NCI-H1930 (cell line): ENCODE measurements at regions not wholly inside any gene's neighbourhood (a gene's known extent, or its start where the extent isn't known, plus 50 kb on each side); places are given as distances from the start of the nearest gene placed in this dataset.

ENCODE experiments used
- DNase-seq, 2 experiments: peaks; one replicate each; lab custom pipeline; 2025; lab: John Stamatoyannopoulos, UW

DNA sequence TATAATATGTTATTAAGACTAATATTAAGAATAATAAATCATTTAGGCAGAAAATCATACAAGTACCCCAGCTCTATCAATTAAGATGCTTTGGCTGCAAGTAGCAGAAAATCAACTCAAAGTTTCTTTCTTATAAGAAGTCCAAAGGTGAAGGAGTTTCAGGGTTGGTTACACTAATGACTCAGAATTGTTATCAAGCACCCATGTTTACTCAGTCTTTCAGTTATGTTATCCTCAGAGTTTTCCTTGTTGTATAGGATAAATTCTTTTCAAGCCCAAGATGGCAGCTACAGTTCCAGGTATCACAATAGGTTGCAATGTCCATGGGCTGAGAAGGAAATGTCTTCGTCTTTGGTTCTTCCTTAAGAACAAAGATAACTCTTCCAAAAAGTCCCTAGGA, 163.6 kb downstream of the TNFSF18 start:
- no peak for DNase-seq

GRCh38 chr1:172893146-172893841, 157.4 kb downstream of the TNFSF18 start:
- DNase-seq, result no peak

GRCh38 chr1:172894349-172895049, 156.2 kb downstream of the TNFSF18 start:
- DNase-seq, result no peak

- DNase-seq, result no peak
Measured at GRCh38 chr1:172895050-172895460, 155.7 kb downstream of the TNFSF18 start.

DNA sequence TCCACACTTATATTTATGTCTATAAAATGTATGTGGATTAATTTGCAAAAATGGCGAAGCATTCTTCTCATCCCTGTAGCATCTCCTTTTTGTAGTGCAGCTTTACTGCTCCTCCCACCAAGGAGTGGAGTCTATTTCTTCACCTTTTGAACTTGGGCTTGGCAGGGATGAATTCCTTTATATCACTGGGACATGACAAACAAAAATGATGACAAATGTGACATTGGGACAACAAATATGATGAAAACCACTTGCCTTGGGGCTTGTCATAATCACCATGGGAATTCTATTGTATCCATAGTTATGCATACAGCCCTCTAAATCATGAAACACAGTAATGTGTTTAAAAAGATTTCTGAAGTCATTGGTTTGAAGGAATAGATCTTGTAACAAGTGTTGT, 155.0 kb downstream of the TNFSF18 start:
- no peak for DNase-seq

DNA sequence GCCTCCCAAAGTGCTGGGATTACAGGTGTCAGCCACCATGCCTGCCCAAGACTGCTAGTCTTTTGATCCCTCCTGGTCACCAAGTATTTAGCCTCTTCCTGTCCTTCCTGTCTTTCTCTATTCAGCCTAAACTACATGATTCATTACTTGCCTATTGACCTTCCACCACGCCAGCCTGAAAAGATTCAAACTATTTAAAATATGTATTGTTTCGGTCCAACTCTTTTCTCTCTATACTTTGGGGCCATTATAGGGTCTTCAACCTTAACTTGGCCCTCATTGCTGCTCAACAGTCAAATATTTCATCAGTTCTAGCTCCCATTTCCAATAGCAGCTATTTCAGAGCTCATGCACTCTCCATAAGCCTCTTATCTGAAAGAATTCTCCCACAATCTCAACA, 153.0 kb downstream of the TNFSF18 start:
- no peak for DNase-seq

DNA sequence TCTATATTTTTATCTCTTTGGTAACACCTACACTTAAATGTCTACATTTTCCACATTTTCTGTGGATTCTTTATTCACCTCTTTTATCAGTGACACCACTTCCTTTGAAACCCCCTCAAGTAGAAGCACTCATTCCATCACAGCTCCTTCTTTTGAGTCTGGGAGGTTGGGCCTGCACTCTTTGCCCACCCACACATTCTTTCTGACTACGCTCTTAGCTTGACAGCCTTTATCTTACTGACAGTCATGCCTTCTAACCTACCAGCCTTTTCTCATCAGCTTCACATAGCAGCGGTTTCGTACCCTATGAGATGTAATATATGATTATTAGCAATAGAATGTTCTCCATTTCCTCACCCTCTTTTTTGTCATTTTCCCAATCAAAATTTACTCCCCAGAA, 151.9 kb downstream of the TNFSF18 start:
- no peak for DNase-seq

- DNase-seq, result no peak
Measured at GRCh38 chr1:172900376-172900997, 150.3 kb downstream of the TNFSF18 start.

- no peak for DNase-seq
Measured at GRCh38 chr1:172902200-172902599, 148.5 kb downstream of the TNFSF18 start.

DNA sequence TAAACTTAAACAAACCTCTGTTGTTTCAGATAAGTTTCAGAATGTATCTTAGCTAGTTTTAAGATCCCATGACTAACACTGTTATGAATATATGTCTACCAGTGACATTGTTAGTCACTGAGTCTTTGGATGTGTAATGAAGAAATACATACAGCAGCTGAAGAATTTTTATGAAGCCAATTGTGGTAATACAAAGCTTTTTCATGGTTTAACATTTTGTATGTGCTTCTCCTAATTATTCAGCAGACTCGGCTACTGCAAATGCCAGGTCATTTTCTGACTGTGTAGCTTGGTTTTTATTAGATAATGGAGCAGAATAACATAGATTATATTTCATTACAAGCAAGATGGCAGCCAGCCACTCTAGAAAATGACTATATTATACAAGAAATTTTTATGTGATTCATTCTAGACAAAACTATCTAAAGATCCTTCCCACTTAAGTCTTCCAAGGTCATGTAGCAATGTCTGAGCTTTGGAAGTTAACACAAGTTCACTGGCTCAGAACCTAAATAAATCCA, 147.8 kb downstream of the TNFSF18 start:
- DNase-seq, result no peak

- no peak for DNase-seq
Measured at GRCh38 chr1:172903581-172904220, 147.0 kb downstream of the TNFSF18 start.

DNA sequence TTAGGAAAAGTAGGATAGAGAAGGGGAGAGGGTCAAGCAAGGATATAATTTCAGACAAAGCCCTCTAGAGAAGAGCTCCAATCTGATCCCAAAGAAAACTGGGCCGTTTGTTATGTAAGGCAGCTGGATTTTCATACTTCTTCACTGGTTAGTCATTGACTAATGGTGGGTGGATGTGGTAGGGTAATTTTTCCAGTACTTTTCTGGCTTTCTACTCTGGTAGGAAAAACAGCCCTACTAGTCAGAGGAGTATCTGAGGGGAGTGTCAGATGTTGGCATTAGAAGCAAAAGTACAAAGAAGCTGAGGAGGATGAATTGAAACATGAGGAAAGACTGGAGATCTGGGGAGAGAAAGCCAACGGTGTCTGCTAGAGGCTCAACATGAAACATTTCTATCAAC, 145.3 kb downstream of the TNFSF18 start:
- no peak for DNase-seq

DNA sequence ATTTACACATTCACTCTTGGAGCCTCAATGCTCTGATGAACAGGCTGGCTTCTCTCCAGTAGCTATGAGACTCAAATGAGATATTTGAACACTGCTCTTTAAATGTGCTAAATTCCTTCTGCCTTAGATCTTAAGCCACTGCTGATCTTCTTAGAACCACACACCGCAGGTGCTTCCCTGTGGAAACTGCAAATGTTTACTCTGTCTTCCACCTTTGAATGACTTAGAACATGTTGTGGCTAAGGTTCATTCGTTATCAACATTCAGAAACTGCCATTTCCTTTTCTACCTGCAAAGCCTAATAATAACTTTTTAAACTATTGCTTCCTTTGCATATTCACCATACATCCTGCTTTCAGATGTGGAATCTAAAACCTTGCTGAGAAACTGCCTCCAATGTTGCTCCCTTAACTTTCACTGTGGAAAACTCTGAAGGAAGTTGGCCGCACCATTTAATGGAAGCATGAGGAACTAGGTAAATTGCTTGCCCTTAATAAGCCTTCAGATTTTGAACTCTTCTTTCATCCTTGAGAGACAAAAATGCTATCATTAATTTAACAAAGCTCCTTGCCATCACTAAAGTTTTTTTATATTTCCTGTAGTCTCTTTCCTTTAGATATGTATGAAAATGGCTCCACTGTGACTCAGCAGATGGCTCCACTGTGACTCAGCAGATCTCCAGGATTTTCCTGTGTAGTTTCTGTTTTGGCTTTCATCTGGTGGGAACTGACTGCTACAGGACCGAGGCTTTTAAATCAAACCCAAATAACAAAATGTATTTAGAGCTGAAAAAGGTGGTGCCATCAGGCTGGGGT, 143.8 kb downstream of the TNFSF18 start:
- no peak for DNase-seq

DNA sequence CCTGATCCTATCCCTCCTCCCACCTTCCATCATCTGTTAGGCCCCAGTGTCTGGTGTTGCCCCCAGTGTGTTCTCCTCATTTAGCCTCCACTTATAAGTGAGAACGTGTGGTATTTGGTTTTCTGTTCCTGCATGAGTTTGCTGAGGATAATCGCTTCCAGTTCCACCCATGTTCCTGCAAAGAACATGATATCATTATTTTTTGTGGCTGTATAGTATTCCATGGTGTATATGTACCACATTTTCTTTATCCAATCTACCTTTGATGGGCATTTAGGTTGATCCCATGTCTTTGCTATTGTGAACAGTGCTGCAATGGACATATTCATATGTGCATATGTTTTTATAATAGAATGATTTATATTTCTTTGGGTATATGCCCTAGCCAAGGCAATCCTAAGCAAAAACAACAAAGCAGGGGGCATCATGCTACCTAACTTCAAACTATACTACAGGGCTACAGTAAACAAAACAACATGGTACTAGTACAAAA, 142.9 kb downstream of the TNFSF18 start:
- no peak for DNase-seq

DNA sequence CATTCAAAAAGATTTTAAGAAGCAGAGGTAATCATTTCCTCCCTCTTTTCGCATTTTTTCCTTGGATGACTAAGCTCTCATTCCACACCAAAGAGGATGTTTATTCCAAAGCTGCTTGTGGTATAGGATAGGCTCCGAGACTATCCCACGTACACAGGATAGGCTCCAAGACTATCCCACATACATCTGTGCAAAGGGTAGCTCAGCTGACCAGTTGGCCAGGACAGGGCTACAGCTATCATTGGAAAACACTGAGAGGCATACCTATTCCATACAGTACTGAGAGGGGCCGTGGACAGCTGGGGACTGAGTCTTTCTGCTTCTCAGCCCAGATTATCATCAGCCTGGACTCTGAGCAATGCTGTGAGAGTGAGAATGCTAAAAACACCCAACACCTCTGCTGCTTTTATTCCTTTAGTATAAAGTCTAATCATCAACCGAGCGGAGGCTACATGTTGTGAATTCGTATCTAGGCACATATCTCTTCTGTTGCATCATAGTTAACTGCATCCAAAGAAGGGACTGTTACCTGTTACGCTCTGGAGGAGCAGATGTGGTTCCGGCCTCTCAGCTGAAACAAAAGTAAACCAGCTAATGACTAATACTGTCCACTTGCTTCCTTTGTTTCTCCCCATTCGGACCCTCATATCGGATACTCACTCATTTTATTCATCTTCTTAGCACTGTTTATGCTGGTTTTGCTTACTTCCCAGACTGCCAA, 141.0 kb downstream of the TNFSF18 start:
- DNase-seq, result no peak

GRCh38 chr1:172912765-172913260, 137.9 kb downstream of the TNFSF18 start:
- no peak for DNase-seq

GRCh38 chr1:172914501-172915144, 136.1 kb downstream of the TNFSF18 start:
- DNase-seq, result no peak

- DNase-seq, result no peak
Measured at GRCh38 chr1:172915271-172915670, 135.5 kb downstream of the TNFSF18 start.

DNA sequence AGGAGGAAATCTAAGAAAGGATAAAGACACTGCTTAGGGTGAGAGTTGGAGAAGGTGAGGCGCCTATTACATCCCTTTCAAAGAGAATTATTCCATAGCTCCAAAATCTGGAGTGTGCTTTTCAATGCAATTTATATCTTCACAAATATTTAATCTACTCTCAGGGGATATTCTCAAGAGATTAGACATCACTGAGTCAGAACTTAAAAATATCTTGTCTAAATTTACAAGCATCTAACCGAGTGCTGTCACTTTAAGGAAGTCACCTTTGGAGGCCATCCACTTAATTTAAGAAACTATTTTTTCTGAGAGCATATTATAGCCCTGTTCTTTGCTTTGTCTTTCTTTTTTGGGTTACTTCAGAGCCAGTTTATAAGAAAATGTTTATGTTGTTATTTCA, 134.6 kb downstream of the TNFSF18 start:
- DNase-seq, result no peak

DNA sequence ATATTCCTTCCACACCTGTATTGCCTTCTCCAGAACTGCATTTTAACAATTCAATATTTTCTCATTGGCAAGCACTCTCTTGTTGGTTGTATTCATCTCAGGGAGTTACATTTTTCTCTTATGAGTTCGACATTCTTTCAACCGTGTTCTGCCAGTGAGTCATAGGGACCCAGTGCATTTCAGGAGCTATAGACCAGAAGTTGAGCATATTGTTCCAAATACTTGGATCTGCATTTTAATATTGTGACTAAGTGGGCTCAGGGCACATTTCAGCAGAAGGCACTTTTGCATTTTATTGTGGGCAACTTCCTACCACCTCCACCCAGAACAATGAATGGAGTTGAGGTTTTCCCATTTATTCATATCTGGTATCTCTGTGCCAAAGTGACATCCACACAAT, 132.8 kb downstream of the TNFSF18 start:
- no peak for DNase-seq
